ENCODE measurements at regions not wholly inside any gene's neighbourhood (a gene's known extent, or its start where the extent isn't known, plus 50 kb on each side); places are given as distances from the start of the nearest gene placed in this dataset.

- Mint-ChIP-seq H3K27me3 (ENCODE audit: low read depth in 3 of 3) (no peaks in the 10 kb centered on the region), H3K4me3 (no peak overlapping the region), H3K4me1 (no peaks in the 10 kb centered on the region), H3K36me3 (no peaks in the 10 kb centered on the region), H3K27ac (no peak overlapping the region), H3K9me3 (peaks cover 0 to 2% (median 0%) of the 10 kb centered on the region in 7 donors)
- Histone ChIP-seq H3K4me3 (replicated peaks in 1 of 3; ENCODE audit: low read depth in 2 of 3, low read length in 3 of 3) (no peak overlapping the region), H3K9ac (ENCODE audit: insufficient read depth, low read length, poor library complexity, severe bottlenecking) (no peak overlapping the region), H3K27ac (ENCODE audit: low read depth in 1 of 2, low read length in 2 of 2) (no peak overlapping the region), H3K4me2 (replicated peaks; ENCODE audit: extremely low read depth, low read length, poor library complexity, severe bottlenecking) (no peak overlapping the region), H3K27me3 (ENCODE audit: control insufficient read depth in 2 of 2, insufficient read depth in 2 of 2, low read length in 2 of 2) (no peaks in the 10 kb centered on the region), H3K79me2 (ENCODE audit: insufficient read depth, low read length) (no peaks in the 10 kb centered on the region), H4K20me1 (ENCODE audit: insufficient read depth, low read length) (no peaks in the 10 kb centered on the region), H2AFZ (ENCODE audit: insufficient read depth, low read depth, low read length, poor library complexity, severe bottlenecking) (no peak overlapping the region), H3K4me1 (ENCODE audit: control insufficient read depth in 1 of 2, insufficient read depth in 2 of 2, low read length in 2 of 2) (no peaks in the 10 kb centered on the region), H3K36me3 (replicated peaks in 1 of 2; ENCODE audit: control insufficient read depth in 1 of 2, insufficient read depth in 2 of 2, low read length in 2 of 2) (no peaks in the 10 kb centered on the region), H3K9me3 (replicated peaks in 1 of 2; ENCODE audit: control insufficient read depth in 1 of 2, insufficient read depth in 1 of 2, low read length in 2 of 2) (no peaks in the 10 kb centered on the region)
- intact Hi-C loops (cut with micrococcal nuclease): no loop called here
- no peak for DNase-seq
- no CpG with 5 or more reads among the region's 5 CpGs for WGBS (ENCODE audit: insufficient coverage)
- no peak for TF ChIP-seq CTCF (IDR thresholded peaks at IDR 0.05)
Observed at GRCh38 chr4:19879330-19879729, 372.4 kb upstream of the SLIT2 start.

GRCh38 chr4:19857991-19858390 is 393.7 kb upstream of the SLIT2 start:
- no peak overlapping the region for H3K27ac ChIP-seq (ENCODE audit: low read depth in 1 of 2, low read length in 2 of 2)
- peaks cover 0 to 1% (median 0%) of the 10 kb centered on the region in 3 donors for H3K27me3 Mint-ChIP-seq (ENCODE audit: low read depth in 3 of 3)
- no peaks in the 10 kb centered on the region for H3K79me2 ChIP-seq (ENCODE audit: insufficient read depth, low read length)
- no peak overlapping the region for H3K9ac ChIP-seq (ENCODE audit: insufficient read depth, low read length, poor library complexity, severe bottlenecking)
- H2AFZ ChIP-seq (ENCODE audit: insufficient read depth, low read depth, low read length, poor library complexity, severe bottlenecking): no peak overlapping the region
- H3K9me3 ChIP-seq (replicated peaks in 1 of 2; ENCODE audit: control insufficient read depth in 1 of 2, insufficient read depth in 1 of 2, low read length in 2 of 2): peaks cover 0 to 7% of the 10 kb centered on the region in 2 donors
- H3K36me3 Mint-ChIP-seq: no peaks in the 10 kb centered on the region
- intact Hi-C loops (cut with micrococcal nuclease): no loop called here
- no peaks in the 10 kb centered on the region for H3K36me3 ChIP-seq (replicated peaks in 1 of 2; ENCODE audit: control insufficient read depth in 1 of 2, insufficient read depth in 2 of 2, low read length in 2 of 2)
- no peaks in the 10 kb centered on the region for H3K4me1 Mint-ChIP-seq
- H3K4me1 ChIP-seq (ENCODE audit: control insufficient read depth in 1 of 2, insufficient read depth in 2 of 2, low read length in 2 of 2): no peaks in the 10 kb centered on the region
- H3K27ac Mint-ChIP-seq: no peak overlapping the region
- no peak for TF ChIP-seq CTCF (IDR thresholded peaks at IDR 0.05)
- no peaks in the 10 kb centered on the region for H3K27me3 ChIP-seq (ENCODE audit: control insufficient read depth in 2 of 2, insufficient read depth in 2 of 2, low read length in 2 of 2)
- DNase-seq: no peak
- no CpG with 5 or more reads among the region's 1 CpG for WGBS (ENCODE audit: insufficient coverage)
- no peak overlapping the region for H3K4me3 ChIP-seq (replicated peaks in 1 of 3; ENCODE audit: low read depth in 2 of 3, low read length in 3 of 3)
- peaks cover 0 to 18% (median 10%) of the 10 kb centered on the region in 7 donors for H3K9me3 Mint-ChIP-seq
- H3K4me2 ChIP-seq (replicated peaks; ENCODE audit: extremely low read depth, low read length, poor library complexity, severe bottlenecking): no peak overlapping the region
- H3K4me3 Mint-ChIP-seq: no peak overlapping the region
- H4K20me1 ChIP-seq (ENCODE audit: insufficient read depth, low read length): no peaks in the 10 kb centered on the region
